ENCODE measurements at regions not wholly inside any gene's neighbourhood (a gene's known extent, or its start where the extent isn't known, plus 50 kb on each side); places are given as distances from the start of the nearest gene placed in this dataset.

- DNase-seq (no peak), ATAC-seq (no peak)
- Histone ChIP-seq H3K4me3 (no peak overlapping the region), H3K36me3 (no peaks in the 10 kb centered on the region), H3K27ac (no peak overlapping the region), H3K4me1 (no peaks in the 10 kb centered on the region), H3K9me3 (no peaks in the 10 kb centered on the region), H3K27me3 (no peaks in the 10 kb centered on the region)
- intact Hi-C loops (cut with DNase I), result no loop called here
- no peak for TF ChIP-seq POLR2A (IDR thresholded peaks at IDR 0.05)
- no peak for TF ChIP-seq CTCF (IDR thresholded peaks at IDR 0.05)
- WGBS (ENCODE audit: insufficient coverage, low coverage, low lambda C conversion rate, missing lambda C conversion rate), result 33% methylated on average over 2 of the region's 2 CpGs
Observed at GRCh38 chr6:71651636-71652035, 234.7 kb upstream of the RIMS1 start.

- intact Hi-C loops (cut with DNase I), result no loop called here
- no peak for DNase-seq
- Histone ChIP-seq H3K9me3 (no peaks in the 10 kb centered on the region), H3K4me3 (no peak overlapping the region), H3K27me3 (no peaks in the 10 kb centered on the region), H3K27ac (no peak overlapping the region), H3K4me1 (no peaks in the 10 kb centered on the region), H3K36me3 (no peaks in the 10 kb centered on the region)
- ATAC-seq, result no peak
- 22% methylated on average over 1 of the region's 1 CpG for WGBS (ENCODE audit: insufficient coverage, low coverage, low lambda C conversion rate, missing lambda C conversion rate)
- no peak for TF ChIP-seq CTCF (IDR thresholded peaks at IDR 0.05)
- TF ChIP-seq POLR2A (IDR thresholded peaks at IDR 0.05), result no peak
Observed at GRCh38 chr6:71656121-71656520, 230.2 kb upstream of the RIMS1 start.

- WGBS (ENCODE audit: insufficient coverage, low coverage, low lambda C conversion rate, missing lambda C conversion rate), result 32% methylated on average over 3 of the region's 3 CpGs
- no peak overlapping the region for H3K27ac ChIP-seq
Observed at GRCh38 chr6:71665931-71666330, 220.4 kb upstream of the RIMS1 start.

GRCh38 chr6:71672876-71673275, 213.5 kb upstream of the RIMS1 start:
- TF ChIP-seq POLR2A (IDR thresholded peaks at IDR 0.05) (no peak), CTCF (IDR thresholded peaks at IDR 0.05) (no peak)
- no peaks in the 10 kb centered on the region for H3K4me1 ChIP-seq
- H3K27ac ChIP-seq, result no peak overlapping the region
- H3K27me3 ChIP-seq, result no peaks in the 10 kb centered on the region
- no peak overlapping the region for H3K4me3 ChIP-seq
- H3K36me3 ChIP-seq, result no peaks in the 10 kb centered on the region
- intact Hi-C loops (cut with DNase I), result no loop called here
- WGBS (ENCODE audit: insufficient coverage, low coverage, low lambda C conversion rate, missing lambda C conversion rate), result 34% methylated on average over 2 of the region's 2 CpGs
- DNase-seq, result no peak
- H3K9me3 ChIP-seq, result no peaks in the 10 kb centered on the region
- ATAC-seq, result no peak

More at GRCh38 chr6:71665931-71666330, 220.4 kb upstream of the RIMS1 start:
- Histone ChIP-seq H3K36me3 (no peaks in the 10 kb centered on the region), H3K4me1 (no peaks in the 10 kb centered on the region), H3K27me3 (no peaks in the 10 kb centered on the region), H3K9me3 (no peaks in the 10 kb centered on the region), H3K4me3 (no peak overlapping the region)
- intact Hi-C loops (cut with DNase I), result no loop called here
- no peak for DNase-seq
- no peak for ATAC-seq
- TF ChIP-seq CTCF (IDR thresholded peaks at IDR 0.05) (no peak), POLR2A (IDR thresholded peaks at IDR 0.05) (no peak)

- ATAC-seq (no peak), DNase-seq (no peak)
- Histone ChIP-seq H3K27me3 (no peaks in the 10 kb centered on the region), H3K9me3 (no peaks in the 10 kb centered on the region), H3K4me1 (no peaks in the 10 kb centered on the region), H3K27ac (no peak overlapping the region), H3K4me3 (no peak overlapping the region), H3K36me3 (no peaks in the 10 kb centered on the region)
- 22% methylated on average over 1 of the region's 1 CpG for WGBS (ENCODE audit: insufficient coverage, low coverage, low lambda C conversion rate, missing lambda C conversion rate)
- TF ChIP-seq POLR2A (IDR thresholded peaks at IDR 0.05), result no peak
- no peak for TF ChIP-seq CTCF (IDR thresholded peaks at IDR 0.05)
- intact Hi-C loops (cut with DNase I), result no loop called here
Observed at GRCh38 chr6:71675386-71675785, 211.0 kb upstream of the RIMS1 start.
